ENCODE measurements at regions not wholly inside any gene's neighbourhood (a gene's known extent, or its start where the extent isn't known, plus 50 kb on each side); places are given as distances from the start of the nearest gene placed in this dataset.

- TF ChIP-seq CTCF (IDR thresholded peaks at IDR 0.05; ENCODE audit: extremely low read depth, low read depth, low read length): no peak
- Histone ChIP-seq H4K20me1 (ENCODE audit: insufficient read depth, low read length) (no peaks in the 10 kb centered on the region), H3K4me3 (ENCODE audit: insufficient read depth, low read length) (no peak overlapping the region), H3K27me3 (ENCODE audit: insufficient read depth, low read length) (no peaks in the 10 kb centered on the region), H2AFZ (ENCODE audit: low read length) (no peak overlapping the region), H3K4me1 (ENCODE audit: insufficient read depth, low read length) (peaks cover 14% of the 10 kb centered on the region), H3K4me2 (ENCODE audit: insufficient read depth, low read length) (no peak overlapping the region), H3K27ac (ENCODE audit: low read depth, low read length) (no peak overlapping the region), H3K36me3 (ENCODE audit: insufficient read depth, low read length) (no peaks in the 10 kb centered on the region), H3K9me3 (ENCODE audit: low read depth, low read length) (no peaks in the 10 kb centered on the region), H3K79me2 (ENCODE audit: insufficient read depth, low read length) (no peaks in the 10 kb centered on the region)
- no peak for DNase-seq (ENCODE audit: insufficient read length, low spot score, missing footprints)
Measured at GRCh38 chr18:2409906-2410305, 161.4 kb downstream of the METTL4 start.

- H3K4me1 ChIP-seq (ENCODE audit: insufficient read depth, low read length): peaks cover 14% of the 10 kb centered on the region
Measured at GRCh38 chr18:2410688-2411087, 160.6 kb downstream of the METTL4 start.

GRCh38 chr18:2411381-2411960 is 159.8 kb downstream of the METTL4 start:
- Histone ChIP-seq H3K9me3 (ENCODE audit: low read depth, low read length) (no peaks in the 10 kb centered on the region), H3K4me3 (ENCODE audit: insufficient read depth, low read length) (no peak overlapping the region), H3K36me3 (ENCODE audit: insufficient read depth, low read length) (no peaks in the 10 kb centered on the region), H3K4me1 (ENCODE audit: insufficient read depth, low read length) (peaks cover 14% of the 10 kb centered on the region), H2AFZ (ENCODE audit: low read length) (no peak overlapping the region), H4K20me1 (ENCODE audit: insufficient read depth, low read length) (no peaks in the 10 kb centered on the region), H3K79me2 (ENCODE audit: insufficient read depth, low read length) (no peaks in the 10 kb centered on the region), H3K27ac (ENCODE audit: low read depth, low read length) (peak overlapping the region; percentile 30), H3K27me3 (ENCODE audit: insufficient read depth, low read length) (no peaks in the 10 kb centered on the region), H3K4me2 (ENCODE audit: insufficient read depth, low read length) (peak overlapping the region; percentile 46)
- no peak for TF ChIP-seq CTCF (IDR thresholded peaks at IDR 0.05; ENCODE audit: extremely low read depth, low read depth, low read length)
- DNase-seq (ENCODE audit: insufficient read length, low spot score, missing footprints): no peak

More at GRCh38 chr18:2410688-2411087, 160.6 kb downstream of the METTL4 start:
- Histone ChIP-seq H4K20me1 (ENCODE audit: insufficient read depth, low read length) (no peaks in the 10 kb centered on the region), H2AFZ (ENCODE audit: low read length) (no peak overlapping the region), H3K27me3 (ENCODE audit: insufficient read depth, low read length) (no peaks in the 10 kb centered on the region), H3K4me2 (ENCODE audit: insufficient read depth, low read length) (no peak overlapping the region), H3K27ac (ENCODE audit: low read depth, low read length) (peak overlapping the region; percentile 30), H3K79me2 (ENCODE audit: insufficient read depth, low read length) (no peaks in the 10 kb centered on the region), H3K36me3 (ENCODE audit: insufficient read depth, low read length) (no peaks in the 10 kb centered on the region), H3K9me3 (ENCODE audit: low read depth, low read length) (no peaks in the 10 kb centered on the region), H3K4me3 (ENCODE audit: insufficient read depth, low read length) (no peak overlapping the region)
- no peak for DNase-seq (ENCODE audit: insufficient read length, low spot score, missing footprints)
- TF ChIP-seq CTCF (IDR thresholded peaks at IDR 0.05; ENCODE audit: extremely low read depth, low read depth, low read length): no peak

GRCh38 chr18:2412281-2412680 is 159.0 kb downstream of the METTL4 start:
- no peaks in the 10 kb centered on the region for H3K27me3 ChIP-seq (ENCODE audit: insufficient read depth, low read length)
- no peaks in the 10 kb centered on the region for H3K9me3 ChIP-seq (ENCODE audit: low read depth, low read length)
- DNase-seq (ENCODE audit: insufficient read length, low spot score, missing footprints): no peak
- no peak overlapping the region for H2AFZ ChIP-seq (ENCODE audit: low read length)
- no peaks in the 10 kb centered on the region for H3K79me2 ChIP-seq (ENCODE audit: insufficient read depth, low read length)
- no peaks in the 10 kb centered on the region for H3K36me3 ChIP-seq (ENCODE audit: insufficient read depth, low read length)
- peaks cover 14% of the 10 kb centered on the region for H3K4me1 ChIP-seq (ENCODE audit: insufficient read depth, low read length)
- H3K4me2 ChIP-seq (ENCODE audit: insufficient read depth, low read length): no peak overlapping the region
- no peak overlapping the region for H3K27ac ChIP-seq (ENCODE audit: low read depth, low read length)
- no peak overlapping the region for H3K4me3 ChIP-seq (ENCODE audit: insufficient read depth, low read length)
- TF ChIP-seq CTCF (IDR thresholded peaks at IDR 0.05; ENCODE audit: extremely low read depth, low read depth, low read length): no peak
- H4K20me1 ChIP-seq (ENCODE audit: insufficient read depth, low read length): no peaks in the 10 kb centered on the region

Measured in osteoblast (primary cell).